HepG2 (cell line): ENCODE measurements at regions not wholly inside any gene's neighbourhood (a gene's known extent, or its start where the extent isn't known, plus 50 kb on each side); places are given as distances from the start of the nearest gene placed in this dataset.

Experiments
- ATAC-seq: fragments of 200-7000 bp; cut with Tn5 transposase; 3 replicates; pipeline ENCODE4 v1.9.1; 2020; ENCODE audit warnings: mild to moderate bottlenecking, moderate library complexity
- BruUV-seq: library from RNA; stranded (reverse); fragments of 400-500 nt; replicated peaks from 2 replicates; lab custom pipeline; 2021; lab: Mats Ljungman, UMichigan
- CTCF ChIA-PET: fragments of 300-600 bp; formaldehyde crosslinking; extraction: SDS; loops from one replicate; lab custom pipeline; 2021; ENCODE audit warnings: low total read pairs, inconsistent platforms, low intra/inter-chr PET ratio; lab: Yijun Ruan, JAX
- POLR2A ChIA-PET: fragments of 350-600 bp; sonication (Branson Sonifier 250); formaldehyde crosslinking; loops from one replicate; lab custom pipeline; 2020; ENCODE audit warnings: antibody characterized with exemption, inconsistent platforms; lab: Yijun Ruan, JAX
- DNase-seq: peaks from one replicate; pipeline ENCODE4 v3.0.0-alpha.2; 2015; ENCODE audit warnings: low spot score
- FAIRE-seq: peaks from 3 replicates; lab custom pipeline; 2011; peaks lifted over from hg19 to GRCh38; lab: Jason Lieb, UNC
- H2AFZ ChIP-seq: one replicate; pipeline ENCODE4 v1.6.1; 2011; ENCODE audit warnings: low read length, inconsistent platforms
- H3K27ac ChIP-seq: fragments of 300-600 bp; 3 replicates; pipeline ENCODE4 v1.8.0; 2011; ENCODE audit warnings: mixed run types, mild to moderate bottlenecking, mixed read lengths, low read length, inconsistent platforms; ENCODE audit not compliant: insufficient read depth; ENCODE audit errors: extremely low read length
- H3K27me3 ChIP-seq, 2 experiments: fragments of 200-600 bp in 1 of 2; 2 replicates in 1 of 2; 3 replicates in 1 of 2; pipeline versions ENCODE4 v1.6.0 to v1.8.0; 2011; ENCODE audit warnings: low read length in 2 of 2, mild to moderate bottlenecking in 2 of 2, moderate library complexity in 2 of 2, inconsistent platforms in 1 of 2; ENCODE audit not compliant: insufficient read depth in 2 of 2, control insufficient read depth in 1 of 2
- H3K36me3 ChIP-seq, 2 experiments: fragments of 200-600 bp in 1 of 2; replicated peaks in 1 of 2; 2 replicates in 1 of 2; 3 replicates in 1 of 2; pipeline versions ENCODE4 v1.5.1 to v1.8.0; 2011; ENCODE audit warnings: low read length in 2 of 2, inconsistent platforms in 1 of 2; ENCODE audit not compliant: insufficient read depth in 2 of 2, control insufficient read depth in 1 of 2
- H3K4me1 ChIP-seq: 2 replicates; pipeline ENCODE4 v1.5.1; 2012; ENCODE audit warnings: low read length, inconsistent platforms; ENCODE audit not compliant: insufficient read depth
- H3K4me2 ChIP-seq: 2 replicates; pipeline ENCODE4 v1.6.0; 2011; ENCODE audit warnings: low read depth, low read length, inconsistent platforms
- H3K4me3 ChIP-seq, 3 experiments: fragments of 200-600 bp in 1 of 3; sonication (generic), shearing (Covaris generic) in 1 of 3; replicated peaks in 1 of 3; 2 replicates each; pipeline ENCODE4 v1.5.1; 2011 to 2016; ENCODE audit warnings: low read length in 3 of 3, inconsistent platforms in 2 of 3, low read depth in 2 of 3, mild to moderate bottlenecking in 2 of 3, control low read depth in 1 of 3, mixed read lengths in 1 of 3; ENCODE audit not compliant: insufficient read depth in 1 of 3
- H3K79me2 ChIP-seq: one replicate; pipeline ENCODE4 v1.6.1; 2011; ENCODE audit warnings: low read length, inconsistent platforms; ENCODE audit not compliant: insufficient read depth
- H3K9ac ChIP-seq: 2 replicates; pipeline ENCODE4 v1.6.0; 2011; ENCODE audit warnings: mild to moderate bottlenecking, low read depth, low read length, inconsistent platforms; ENCODE audit not compliant: insufficient read depth
- H3K9me3 ChIP-seq: 2 replicates; pipeline ENCODE4 v1.5.1; 2012; ENCODE audit warnings: mild to moderate bottlenecking, low read length
- H4K20me1 ChIP-seq: 2 replicates; pipeline ENCODE4 v1.6.0; 2011; ENCODE audit warnings: inconsistent platforms, mild to moderate bottlenecking, low read length, moderate library complexity; ENCODE audit not compliant: insufficient read depth
- ETV6 ChIP-seq: sonication (generic); formaldehyde crosslinking; conservative IDR thresholded peaks from 2 replicates; pipeline ENCODE4 v1.4.0; 2020; ENCODE audit warnings: missing genetic modification reagents
- NONO ChIP-seq, 2 experiments: fragments of 450-650 bp in 1 of 2; sonication (generic) in 1 of 2; formaldehyde crosslinking in 1 of 2; IDR thresholded peaks in 1 of 2; conservative IDR thresholded peaks in 1 of 2; 2 replicates each; pipeline versions ENCODE4 v1.6.1 to v1.8.0; 2017 to 2022; ENCODE audit warnings: mild to moderate bottlenecking in 1 of 2, missing genetic modification reagents in 1 of 2, moderate library complexity in 1 of 2
- ZMYM2 ChIP-seq: sonication (generic); formaldehyde crosslinking; IDR thresholded peaks from 2 replicates; pipeline ENCODE4 v1.8.0; 2022; ENCODE audit warnings: mild to moderate bottlenecking, missing genetic modification reagents
- ZMYM3 ChIP-seq: sonication (generic); formaldehyde crosslinking; IDR thresholded peaks from 2 replicates; pipeline ENCODE4 v1.5.1; 2020; ENCODE audit warnings: mild to moderate bottlenecking, missing genetic modification reagents
- ZNF646 ChIP-seq: sonication (generic); formaldehyde crosslinking; IDR thresholded peaks from 2 replicates; pipeline ENCODE4 v1.9.0; 2021; ENCODE audit warnings: mild to moderate bottlenecking, missing genetic modification reagents
- ZSCAN22 ChIP-seq: sonication (generic); formaldehyde crosslinking; IDR thresholded peaks from 2 replicates; pipeline ENCODE4 v1.4.0; 2020; ENCODE audit warnings: mild to moderate bottlenecking, missing genetic modification reagents
- WGBS: methylation state at CpG from one replicate; pipeline ENCODE4 v1.1.6; 2017; ENCODE audit warnings: low lambda C conversion rate; 5-methylcytosine and 5-hydroxymethylcytosine counted together
- in situ Hi-C: cut with HindIII; loops from 2 replicates; pipeline ENCODE4 v1.10.0; 2017; ENCODE audit warnings: low pct_unique_long_range_greater_than_20kb; ENCODE audit not compliant: extremely low pct_ligation_motif_present
- intact Hi-C: fragments of 100-400 bp; cut with micrococcal nuclease; formaldehyde crosslinking; loops from one replicate; pipeline ENCODE4 v1.10.0; 2022; ENCODE audit not compliant: unreplicated experiment
- TF ChIP-seq, protein P1 (sequence below): IDR thresholded peaks from 2 replicates; pipeline ENCODE4 v1.6.1; 2016; ENCODE audit warnings: missing compliant biosample characterization, missing genetic modification reagents, borderline replicate concordance
- TF ChIP-seq, protein P2 (sequence below): sonication (generic); formaldehyde crosslinking; IDR thresholded peaks from 2 replicates; pipeline ENCODE4 v1.5.1; 2020; ENCODE audit warnings: mild to moderate bottlenecking, missing genetic modification reagents, moderate library complexity
- TF ChIP-seq, protein P3 (sequence below): sonication (generic); formaldehyde crosslinking; IDR thresholded peaks from 2 replicates; pipeline ENCODE4 v1.8.1; 2023; ENCODE audit warnings: mild to moderate bottlenecking, missing genetic modification reagents

DNA sequence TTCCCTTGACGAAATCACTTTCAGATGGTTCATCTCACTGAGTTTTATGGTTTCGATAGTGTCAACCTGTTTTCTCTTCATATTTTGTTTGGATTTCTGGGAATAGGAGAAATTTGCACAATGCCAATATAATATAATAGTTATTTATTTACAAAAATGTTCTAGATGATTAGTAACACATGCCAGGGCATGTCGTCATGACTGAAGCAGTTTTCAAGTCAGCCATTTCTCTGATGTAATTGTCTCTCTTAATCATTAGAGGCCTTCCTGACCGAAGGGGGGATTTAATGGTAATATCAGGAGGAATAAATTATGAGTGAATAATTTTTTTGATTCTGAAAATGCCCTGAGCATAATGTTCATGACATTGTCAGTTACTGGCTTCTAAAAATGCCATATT lies 246.5 kb upstream of the ATP10B start:
- Histone ChIP-seq H3K4me1 (0 out of 2 replicates have a peak, but pooled peaks cover 8% of the 10 kb centered on the region), H2AFZ (no peak overlapping the region), H3K79me2 (no peaks in the 10 kb centered on the region), H3K27ac (no peak overlapping the region), H3K4me2 (no peak overlapping the region), H3K9ac (no peak overlapping the region), H3K27me3 (no peaks in the 10 kb centered on the region), H3K36me3 (no peaks in the 10 kb centered on the region), H4K20me1 (no peaks in the 10 kb centered on the region), H3K4me3 (no peak overlapping the region), H3K9me3 (no peaks in the 10 kb centered on the region)
- DNase-seq, result no peak
- ATAC-seq, result no peak
- BruUV-seq, result no TSS peak
- POLR2A ChIA-PET, result no interaction called here
- WGBS, result 35% methylated on average over 4 of the region's 4 CpGs
- intact Hi-C loops, result no loop called here
- CTCF ChIA-PET, result no interaction called here
- in situ Hi-C loops, result no loop called here
- FAIRE-seq, result no peak
- TF ChIP-seq NONO (IDR thresholded peaks at IDR 0.05), result no peak
- no peak for TF ChIP-seq NONO (CRISPR knock-in tag; conservative IDR thresholded peaks at IDR 0.05)
- TF ChIP-seq, protein P1, sequence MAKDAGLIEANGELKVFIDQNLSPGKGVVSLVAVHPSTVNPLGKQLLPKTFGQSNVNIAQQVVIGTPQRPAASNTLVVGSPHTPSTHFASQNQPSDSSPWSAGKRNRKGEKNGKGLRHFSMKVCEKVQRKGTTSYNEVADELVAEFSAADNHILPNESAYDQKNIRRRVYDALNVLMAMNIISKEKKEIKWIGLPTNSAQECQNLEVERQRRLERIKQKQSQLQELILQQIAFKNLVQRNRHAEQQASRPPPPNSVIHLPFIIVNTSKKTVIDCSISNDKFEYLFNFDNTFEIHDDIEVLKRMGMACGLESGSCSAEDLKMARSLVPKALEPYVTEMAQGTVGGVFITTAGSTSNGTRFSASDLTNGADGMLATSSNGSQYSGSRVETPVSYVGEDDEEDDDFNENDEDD, result no peak
- TF ChIP-seq ZNF646 (CRISPR knock-in tag), result no peak
- TF ChIP-seq ZMYM2, result no peak
- TF ChIP-seq ETV6, result no peak
- TF ChIP-seq ZSCAN22 (CRISPR knock-in tag), result no peak
- TF ChIP-seq, protein P2, sequence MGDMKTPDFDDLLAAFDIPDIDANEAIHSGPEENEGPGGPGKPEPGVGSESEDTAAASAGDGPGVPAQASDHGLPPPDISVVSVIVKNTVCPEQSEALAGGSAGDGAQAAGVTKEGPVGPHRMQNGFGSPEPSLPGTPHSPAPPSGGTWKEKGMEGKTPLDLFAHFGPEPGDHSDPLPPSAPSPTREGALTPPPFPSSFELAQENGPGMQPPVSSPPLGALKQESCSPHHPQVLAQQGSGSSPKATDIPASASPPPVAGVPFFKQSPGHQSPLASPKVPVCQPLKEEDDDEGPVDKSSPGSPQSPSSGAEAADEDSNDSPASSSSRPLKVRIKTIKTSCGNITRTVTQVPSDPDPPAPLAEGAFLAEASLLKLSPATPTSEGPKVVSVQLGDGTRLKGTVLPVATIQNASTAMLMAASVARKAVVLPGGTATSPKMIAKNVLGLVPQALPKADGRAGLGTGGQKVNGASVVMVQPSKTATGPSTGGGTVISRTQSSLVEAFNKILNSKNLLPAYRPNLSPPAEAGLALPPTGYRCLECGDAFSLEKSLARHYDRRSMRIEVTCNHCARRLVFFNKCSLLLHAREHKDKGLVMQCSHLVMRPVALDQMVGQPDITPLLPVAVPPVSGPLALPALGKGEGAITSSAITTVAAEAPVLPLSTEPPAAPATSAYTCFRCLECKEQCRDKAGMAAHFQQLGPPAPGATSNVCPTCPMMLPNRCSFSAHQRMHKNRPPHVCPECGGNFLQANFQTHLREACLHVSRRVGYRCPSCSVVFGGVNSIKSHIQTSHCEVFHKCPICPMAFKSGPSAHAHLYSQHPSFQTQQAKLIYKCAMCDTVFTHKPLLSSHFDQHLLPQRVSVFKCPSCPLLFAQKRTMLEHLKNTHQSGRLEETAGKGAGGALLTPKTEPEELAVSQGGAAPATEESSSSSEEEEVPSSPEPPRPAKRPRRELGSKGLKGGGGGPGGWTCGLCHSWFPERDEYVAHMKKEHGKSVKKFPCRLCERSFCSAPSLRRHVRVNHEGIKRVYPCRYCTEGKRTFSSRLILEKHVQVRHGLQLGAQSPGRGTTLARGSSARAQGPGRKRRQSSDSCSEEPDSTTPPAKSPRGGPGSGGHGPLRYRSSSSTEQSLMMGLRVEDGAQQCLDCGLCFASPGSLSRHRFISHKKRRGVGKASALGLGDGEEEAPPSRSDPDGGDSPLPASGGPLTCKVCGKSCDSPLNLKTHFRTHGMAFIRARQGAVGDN (CRISPR knock-in tag), result no peak
- no peak for TF ChIP-seq ZMYM3 (CRISPR knock-in tag)
- TF ChIP-seq, protein P3, sequence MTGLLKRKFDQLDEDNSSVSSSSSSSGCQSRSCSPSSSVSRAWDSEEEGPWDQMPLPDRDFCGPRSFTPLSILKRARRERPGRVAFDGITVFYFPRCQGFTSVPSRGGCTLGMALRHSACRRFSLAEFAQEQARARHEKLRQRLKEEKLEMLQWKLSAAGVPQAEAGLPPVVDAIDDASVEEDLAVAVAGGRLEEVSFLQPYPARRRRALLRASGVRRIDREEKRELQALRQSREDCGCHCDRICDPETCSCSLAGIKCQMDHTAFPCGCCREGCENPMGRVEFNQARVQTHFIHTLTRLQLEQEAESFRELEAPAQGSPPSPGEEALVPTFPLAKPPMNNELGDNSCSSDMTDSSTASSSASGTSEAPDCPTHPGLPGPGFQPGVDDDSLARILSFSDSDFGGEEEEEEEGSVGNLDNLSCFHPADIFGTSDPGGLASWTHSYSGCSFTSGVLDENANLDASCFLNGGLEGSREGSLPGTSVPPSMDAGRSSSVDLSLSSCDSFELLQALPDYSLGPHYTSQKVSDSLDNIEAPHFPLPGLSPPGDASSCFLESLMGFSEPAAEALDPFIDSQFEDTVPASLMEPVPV (CRISPR knock-in tag), result no peak
